ENCODE measurements at regions not wholly inside any gene's neighbourhood (a gene's known extent, or its start where the extent isn't known, plus 50 kb on each side); places are given as distances from the start of the nearest gene placed in this dataset.

- Histone ChIP-seq H3K27me3 (ENCODE audit: control insufficient read depth in 1 of 2, insufficient read depth in 2 of 2, low read length in 2 of 2) (no peaks in the 10 kb centered on the region), H3K9ac (ENCODE audit: insufficient read depth, low read depth, low read length) (no peak overlapping the region), H3K79me2 (ENCODE audit: insufficient read depth, low read length) (no peaks in the 10 kb centered on the region), H3K4me2 (ENCODE audit: low read depth, low read length) (no peak overlapping the region), H3K4me1 (ENCODE audit: insufficient read depth, low read length) (no peaks in the 10 kb centered on the region), H3K9me3 (ENCODE audit: low read length) (no peaks in the 10 kb centered on the region), H4K20me1 (ENCODE audit: insufficient read depth, low read length) (no peaks in the 10 kb centered on the region), H2AFZ (ENCODE audit: low read length) (no peak overlapping the region), H3K27ac (ENCODE audit: extremely low read length, insufficient read depth, low read length) (no peak overlapping the region), H3K4me3 (replicated peaks in 1 of 3; ENCODE audit: insufficient read depth in 1 of 3, low read depth in 2 of 3, low read length in 3 of 3) (no peak overlapping the region), H3K36me3 (replicated peaks in 1 of 2; ENCODE audit: control insufficient read depth in 1 of 2, insufficient read depth in 2 of 2, low read length in 2 of 2) (no peaks in the 10 kb centered on the region)
- no peak for ATAC-seq
- POLR2A ChIA-PET, result no interaction called here
- WGBS (ENCODE audit: low lambda C conversion rate), result 29% methylated on average over 2 of the region's 2 CpGs
- in situ Hi-C loops (cut with HindIII; ENCODE audit: extremely low pct_ligation_motif_present, low pct_unique_long_range_greater_than_20kb), result no loop called here
- no TSS peak for BruUV-seq (replicated peaks)
- TF ChIP-seq ZNF615 (CRISPR knock-in tag; IDR thresholded peaks at IDR 0.05; ENCODE audit: borderline replicate concordance) (no peak), KLF9 (CRISPR knock-in tag; IDR thresholded peaks at IDR 0.05; ENCODE audit: low read depth) (no peak), PRPF4 (IDR thresholded peaks at IDR 0.05; ENCODE audit: low read depth, low read length, poor library complexity, severe bottlenecking) (no peak), NR2F1 (CRISPR knock-in tag; IDR thresholded peaks at IDR 0.05) (no peak), ZNF256 (CRISPR knock-in tag; conservative IDR thresholded peaks at IDR 0.05) (no peak), ZNF232 (CRISPR knock-in tag; IDR thresholded peaks at IDR 0.05; ENCODE audit: borderline replicate concordance) (no peak), SRSF1 (optimal IDR thresholded peaks at IDR 0.05; ENCODE audit: low read depth, low read length) (no peak), ZNF660 (CRISPR knock-in tag; IDR thresholded peaks at IDR 0.05; ENCODE audit: borderline replicate concordance, low read depth) (no peak), RAD51 (IDR thresholded peaks at IDR 0.05; ENCODE audit: borderline replicate concordance) (no peak), ZNF691 (CRISPR knock-in tag; IDR thresholded peaks at IDR 0.05; ENCODE audit: borderline replicate concordance, low read depth) (no peak), ZNF225 (CRISPR knock-in tag; IDR thresholded peaks at IDR 0.05) (no peak), PAXIP1 (CRISPR knock-in tag; conservative IDR thresholded peaks at IDR 0.05) (no peak), TEAD2 (CRISPR knock-in tag; IDR thresholded peaks at IDR 0.05) (no peak)
- no peak for FAIRE-seq
- CTCF ChIA-PET (ENCODE audit: low intra/inter-chr PET ratio, low total read pairs), result no interaction called here
- intact Hi-C loops (cut with micrococcal nuclease; ENCODE audit: unreplicated experiment), result no loop called here
- no peak for DNase-seq (ENCODE audit: low spot score)
Measured at GRCh38 chr3:78098367-78098766, 1058.5 kb downstream of the ROBO2 start.
